Kidney capillary endothelial cell (primary cell): ENCODE measurements at regions not wholly inside any gene's neighbourhood (a gene's known extent, or its start where the extent isn't known, plus 50 kb on each side); places are given as distances from the start of the nearest gene placed in this dataset.

ENCODE experiments used
- DNase-seq: peaks from one replicate; pipeline ENCODE4 v3.0.0-alpha.2; 2018; ENCODE audit warnings: low spot score

DNA sequence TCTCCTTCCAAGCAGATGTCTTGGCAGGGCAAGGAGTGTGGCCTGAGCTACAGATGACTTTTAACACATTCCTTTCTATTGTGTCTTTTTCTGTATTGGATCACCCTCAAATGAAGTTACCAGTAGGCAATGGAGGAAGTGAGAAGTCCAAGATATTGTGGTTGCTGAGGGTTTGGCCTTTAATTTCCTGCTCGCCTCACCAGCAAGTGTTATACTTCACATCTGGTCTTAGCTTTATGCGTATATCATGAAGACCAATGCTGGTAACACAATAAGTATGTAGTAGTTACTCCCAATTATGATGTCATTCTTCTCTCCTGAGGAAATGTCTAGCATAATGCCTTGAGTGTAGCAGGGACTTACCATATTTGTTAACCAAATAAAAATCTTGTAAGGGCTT lies 179.9 kb downstream of the ZIC1 start:
- DNase-seq = no peak

DNA sequence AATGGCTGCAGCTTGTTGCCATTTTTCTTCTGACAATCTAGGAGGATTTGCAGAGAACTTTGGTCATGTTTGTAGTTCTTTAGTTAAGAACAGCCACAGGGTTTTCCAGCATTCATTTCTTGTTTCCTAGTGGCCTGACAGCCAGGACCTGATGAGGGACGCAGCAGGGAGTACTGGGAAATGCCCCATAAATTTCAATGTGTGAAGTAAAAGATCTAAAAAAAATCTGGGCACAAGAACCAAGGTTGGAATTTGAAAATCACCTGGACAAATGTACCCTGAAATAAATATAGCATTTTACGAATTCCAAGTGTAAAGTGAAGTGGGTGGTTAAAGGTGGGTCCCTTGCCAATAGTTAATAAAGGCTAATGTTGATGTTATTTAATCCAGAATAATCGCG lies 195.0 kb downstream of the ZIC1 start:
- no peak for DNase-seq

DNA sequence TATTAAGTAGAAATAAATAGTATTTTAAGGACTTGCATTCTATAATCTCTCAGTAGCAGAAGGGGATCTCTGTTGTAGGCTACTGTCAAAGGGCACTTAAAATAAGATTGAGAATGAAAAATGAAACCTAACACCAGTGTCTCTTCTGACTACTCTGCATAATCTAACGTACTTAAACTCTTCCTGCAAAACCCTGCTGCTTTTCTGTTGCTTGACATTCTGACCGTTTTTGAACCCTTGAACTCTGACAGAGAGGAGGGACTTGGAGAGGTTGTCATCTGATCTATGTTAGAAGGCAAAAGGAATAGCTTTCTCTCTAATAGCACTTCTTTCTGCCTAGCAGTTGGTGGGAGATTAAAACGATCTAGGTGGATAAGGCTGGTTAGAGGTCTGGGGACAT lies 204.6 kb downstream of the ZIC1 start:
- no peak for DNase-seq

DNA sequence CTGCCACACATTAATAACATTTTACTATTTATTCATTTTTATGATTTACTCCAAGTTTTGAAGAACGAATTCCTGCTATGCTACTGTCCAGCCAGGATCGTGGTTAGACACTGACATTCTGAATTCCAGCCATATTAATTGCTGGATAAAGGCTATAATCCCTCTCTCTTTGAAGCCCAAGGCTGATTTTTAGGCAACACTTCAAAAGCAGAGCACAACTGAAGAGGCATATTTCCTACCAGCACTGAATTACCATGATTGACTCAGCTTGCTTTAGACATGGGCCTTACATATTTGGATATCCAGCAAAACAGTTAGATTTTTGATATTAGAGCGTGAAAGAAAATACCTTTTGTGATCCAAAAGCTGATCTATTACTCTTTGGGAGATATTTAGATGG lies 205.0 kb downstream of the ZIC1 start:
- no peak for DNase-seq

DNA sequence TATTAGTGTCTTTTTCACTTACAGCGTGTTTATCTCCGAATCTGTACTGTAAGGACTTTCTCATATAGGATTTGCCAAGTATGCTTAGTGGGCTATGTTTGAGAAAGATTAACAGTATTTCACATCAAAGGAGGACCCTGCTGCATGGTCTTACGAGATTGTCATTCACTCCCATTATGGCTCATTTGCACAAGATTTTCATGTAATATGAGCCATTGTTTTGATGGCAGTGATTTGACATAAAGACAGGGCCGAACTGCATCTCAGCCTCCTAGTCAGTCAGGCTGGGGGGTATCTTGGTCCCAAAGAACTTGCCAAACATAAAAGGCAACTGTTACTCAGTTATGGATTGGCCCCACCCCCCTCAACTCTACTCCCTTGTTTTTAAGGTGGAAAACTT lies 205.9 kb downstream of the ZIC1 start:
- DNase-seq = no peak

DNA sequence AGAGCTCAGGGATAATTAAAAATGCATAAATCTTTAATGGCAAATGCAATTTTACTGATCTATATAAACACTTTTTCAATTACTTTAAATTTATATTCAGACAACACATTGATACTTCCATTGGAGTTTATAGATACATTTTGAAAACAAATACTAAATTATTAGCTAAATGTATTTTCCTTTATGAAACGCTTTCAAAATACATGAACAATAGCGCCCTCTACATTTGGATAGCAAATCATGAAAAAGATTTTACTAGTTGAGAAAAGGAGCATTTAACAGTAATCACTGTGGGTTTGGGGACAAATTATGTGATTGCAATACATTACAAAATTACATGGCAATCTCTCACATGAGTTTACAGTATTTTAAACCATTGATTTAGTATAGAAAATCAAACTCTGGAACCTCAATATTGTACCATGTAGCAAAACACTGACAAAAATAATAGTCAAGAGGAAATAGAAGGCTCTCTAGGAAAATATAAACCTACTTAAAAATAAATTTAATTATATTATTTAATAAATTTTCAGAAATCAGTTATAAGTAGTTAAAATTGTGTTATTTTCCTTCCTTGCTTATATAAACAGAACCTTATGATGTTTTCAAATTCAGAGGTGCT lies 207.9 kb downstream of the ZIC1 start:
- DNase-seq = peak; percentile 32

DNA sequence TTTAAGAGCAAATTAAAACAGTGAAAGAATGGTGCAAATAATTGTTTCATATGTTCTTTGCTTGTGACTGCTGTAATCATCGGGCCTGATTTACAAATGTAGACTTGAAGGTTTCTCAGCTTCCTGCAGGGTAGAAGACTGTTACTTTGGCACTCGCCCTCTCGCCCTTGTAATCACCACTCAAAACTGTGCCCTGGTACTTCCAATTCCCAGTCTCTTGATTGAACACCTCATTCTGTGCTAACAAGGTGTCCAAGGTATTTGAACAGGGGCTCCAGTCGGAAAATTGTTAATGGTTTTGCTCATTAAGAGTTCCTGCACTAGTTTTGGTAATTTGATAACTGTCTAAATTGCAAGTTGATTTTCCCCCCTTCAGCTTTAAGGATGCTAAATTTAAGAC lies 209.5 kb downstream of the ZIC1 start:
- no peak for DNase-seq

DNA sequence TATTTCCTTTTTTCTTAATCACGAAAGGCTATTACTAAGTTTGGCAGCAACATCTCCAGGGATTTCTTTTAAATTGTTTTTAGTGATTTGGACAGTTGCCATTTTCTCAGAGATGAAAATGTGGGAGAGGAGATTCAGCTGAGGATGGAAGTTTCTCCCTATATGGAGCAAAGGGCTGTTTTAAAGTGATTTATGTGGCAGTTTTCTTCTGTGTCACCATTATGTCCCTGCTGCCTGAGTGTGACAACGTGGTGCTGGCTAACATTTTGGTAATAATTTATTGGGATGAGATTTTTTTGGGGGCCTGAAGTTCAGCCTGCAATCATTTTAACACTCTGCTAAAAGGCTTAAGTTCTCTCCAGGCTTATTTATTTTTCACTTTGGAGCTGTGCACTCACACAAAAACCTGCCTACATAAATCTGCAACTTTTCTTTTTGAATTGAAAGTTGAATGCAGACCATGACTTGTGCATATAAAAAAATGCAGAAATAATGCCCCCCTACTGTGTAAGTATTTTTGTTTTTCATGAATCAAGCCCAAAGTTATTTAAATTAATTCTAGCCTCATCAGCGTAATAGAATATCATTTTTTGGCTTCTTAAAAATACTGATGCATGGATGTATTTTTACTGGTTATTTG lies 210.9 kb downstream of the ZIC1 start:
- no peak for DNase-seq

DNA sequence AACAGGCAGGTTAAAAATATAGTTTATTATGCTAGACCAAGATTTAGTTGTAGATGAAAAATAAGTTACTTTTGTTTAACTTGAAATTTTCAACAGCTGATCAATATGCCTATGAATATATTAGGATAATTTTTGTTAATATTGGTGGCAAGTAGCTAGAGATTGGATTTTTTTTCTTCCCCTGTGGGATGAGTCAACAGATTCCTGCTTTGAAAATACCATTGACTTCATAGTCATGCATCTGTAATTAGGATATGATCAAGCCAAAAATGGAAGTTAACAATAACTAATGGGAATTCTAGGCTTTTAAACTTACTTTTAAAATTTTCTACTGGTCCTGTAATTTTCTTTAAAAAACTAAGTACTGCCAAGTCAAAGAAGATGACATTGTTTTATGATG lies 211.7 kb downstream of the ZIC1 start:
- peak; percentile 28 for DNase-seq

DNA sequence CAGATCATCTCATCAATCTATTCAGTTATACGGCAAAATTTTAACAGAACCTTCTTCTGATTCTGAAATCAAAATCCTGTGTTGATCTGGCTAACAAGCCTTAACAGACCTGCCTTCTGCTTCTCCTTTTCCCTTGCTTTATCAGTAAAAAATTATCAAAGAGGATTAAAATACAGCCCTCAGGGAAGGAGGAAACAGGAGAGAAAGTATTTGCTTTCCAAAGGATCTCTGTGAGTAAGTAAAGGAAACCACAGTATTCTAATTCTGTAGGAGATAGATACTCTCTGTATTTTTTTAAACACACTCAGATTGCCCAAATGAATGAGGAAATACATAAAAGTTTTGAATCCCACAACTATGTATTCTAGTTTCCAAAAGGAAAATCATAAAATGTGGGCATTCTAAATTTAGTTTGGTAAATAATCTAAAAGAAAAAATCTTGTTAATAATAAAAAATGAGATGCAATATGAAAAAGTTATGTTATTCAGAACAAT lies 221.8 kb downstream of the ZIC1 start:
- DNase-seq = no peak

DNA sequence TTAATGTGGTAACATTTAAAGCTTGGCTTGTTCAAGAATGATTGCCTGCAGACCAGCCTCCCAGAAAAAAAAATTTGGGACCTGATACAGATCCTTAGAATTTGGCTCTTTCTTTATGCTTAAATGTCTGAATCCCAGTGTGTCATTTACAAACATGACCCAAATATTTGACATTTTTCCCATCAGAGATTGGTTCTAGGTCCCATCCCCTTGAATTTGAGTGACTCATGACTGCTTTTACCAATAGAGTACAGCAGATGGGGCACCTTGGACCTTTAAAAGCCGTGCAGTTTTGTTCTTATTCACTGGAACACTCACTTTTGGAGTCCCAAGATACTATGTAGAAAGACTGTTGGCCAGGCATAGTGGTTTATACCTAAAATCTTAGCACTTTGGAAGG lies 231.6 kb downstream of the ZIC1 start:
- DNase-seq = no peak

DNA sequence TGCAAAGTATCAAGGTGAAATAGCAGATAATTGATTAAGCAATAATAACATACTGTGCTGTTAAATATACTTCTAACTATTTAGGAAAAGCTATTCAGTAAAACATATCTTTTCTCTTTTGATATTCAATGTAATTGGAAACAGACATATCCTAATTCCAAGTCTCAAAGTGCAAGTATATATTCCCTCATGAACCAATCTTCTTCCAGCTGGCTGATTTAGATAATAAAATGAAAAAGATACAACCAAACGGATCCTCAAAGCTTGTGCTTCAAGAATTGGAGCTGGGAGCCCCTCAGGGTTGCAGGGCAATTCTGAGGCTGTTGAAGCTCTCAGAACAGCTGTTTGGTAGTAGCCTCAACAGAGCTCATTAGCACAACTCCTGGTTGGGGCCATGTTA lies 236.6 kb downstream of the ZIC1 start:
- DNase-seq = no peak

DNA sequence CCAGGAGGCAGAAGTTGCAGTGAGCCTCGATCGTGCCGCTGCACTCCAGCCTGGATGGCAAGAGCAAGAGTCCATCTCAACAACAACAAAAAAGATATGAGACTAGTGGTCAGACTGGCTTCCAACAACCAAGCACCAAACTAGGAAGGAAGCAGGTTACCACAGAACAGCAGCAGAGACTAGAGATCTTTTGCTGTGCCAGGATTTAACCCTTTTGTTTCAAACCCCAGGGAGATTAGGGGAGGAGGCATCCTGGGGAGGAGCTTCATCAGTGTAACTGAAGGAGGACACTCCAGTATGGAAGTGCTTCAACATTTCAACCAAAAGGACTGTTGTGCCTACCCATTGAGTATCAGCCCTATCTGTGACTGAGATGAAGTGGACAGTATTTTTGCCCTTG lies 240.3 kb downstream of the ZIC1 start:
- no peak for DNase-seq

DNA sequence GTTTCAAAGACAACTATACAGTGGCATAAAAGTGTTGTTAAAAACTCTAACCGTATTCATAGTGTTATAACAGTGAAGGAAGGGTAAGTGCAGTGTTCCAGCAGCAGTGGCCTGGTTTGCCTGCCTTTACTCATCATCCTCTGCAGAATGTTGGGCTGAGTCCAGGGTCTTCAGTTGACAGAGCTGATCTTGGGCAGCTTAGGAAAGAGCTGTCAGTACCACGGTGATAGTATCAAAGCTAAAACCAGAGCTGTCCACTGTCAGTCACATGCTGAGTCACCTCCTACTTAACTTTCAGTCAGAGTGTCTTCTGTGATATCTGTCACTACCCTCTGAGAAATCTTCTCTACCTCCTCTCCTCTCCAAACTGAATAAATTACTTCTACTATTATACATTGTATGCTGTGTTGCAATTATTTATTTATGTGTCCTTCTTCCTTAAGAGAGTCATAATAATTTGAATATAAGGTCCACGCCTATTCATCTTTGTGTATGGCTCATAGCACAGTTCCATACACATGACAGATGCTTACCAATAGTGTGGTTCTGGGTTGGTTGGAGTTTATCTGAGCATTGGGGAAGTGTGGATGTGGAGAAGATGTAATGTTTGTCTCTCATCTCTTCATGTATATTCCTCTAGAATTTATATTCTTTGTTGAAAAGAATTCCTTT lies 242.1 kb downstream of the ZIC1 start:
- no peak for DNase-seq

DNA sequence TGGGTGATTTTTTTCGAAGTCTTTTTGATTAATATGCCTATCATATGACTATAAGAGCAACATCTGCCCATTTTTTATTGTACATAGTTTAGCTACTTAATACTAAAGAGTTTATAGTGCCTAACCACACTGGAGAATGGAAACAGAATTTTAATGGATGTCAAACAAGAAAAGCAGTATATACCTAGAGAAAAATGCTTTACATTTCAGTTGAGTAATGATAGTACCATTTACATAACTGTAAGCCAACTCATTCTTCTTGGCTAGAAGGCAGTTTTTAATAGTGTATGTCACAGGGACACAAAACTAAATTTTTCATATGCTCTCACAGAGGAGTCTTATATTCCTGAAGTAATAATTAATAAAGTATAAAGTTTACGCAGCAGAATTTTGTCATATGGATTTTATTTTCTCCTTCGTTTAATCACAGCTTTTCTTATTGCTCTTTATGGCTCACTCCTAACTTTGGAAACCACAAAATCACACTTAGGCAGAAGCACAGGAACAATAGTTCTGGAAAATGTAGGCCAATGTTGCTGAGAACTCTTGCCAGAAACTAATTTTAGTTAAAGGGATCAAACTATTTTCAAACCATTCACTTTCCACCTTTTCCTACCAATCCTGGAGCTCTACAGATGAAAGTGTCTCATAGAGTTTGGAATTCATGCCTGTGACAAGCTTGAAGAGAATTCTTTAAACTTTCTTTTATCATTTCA lies 243.6 kb downstream of the ZIC1 start:
- DNase-seq = no peak

DNA sequence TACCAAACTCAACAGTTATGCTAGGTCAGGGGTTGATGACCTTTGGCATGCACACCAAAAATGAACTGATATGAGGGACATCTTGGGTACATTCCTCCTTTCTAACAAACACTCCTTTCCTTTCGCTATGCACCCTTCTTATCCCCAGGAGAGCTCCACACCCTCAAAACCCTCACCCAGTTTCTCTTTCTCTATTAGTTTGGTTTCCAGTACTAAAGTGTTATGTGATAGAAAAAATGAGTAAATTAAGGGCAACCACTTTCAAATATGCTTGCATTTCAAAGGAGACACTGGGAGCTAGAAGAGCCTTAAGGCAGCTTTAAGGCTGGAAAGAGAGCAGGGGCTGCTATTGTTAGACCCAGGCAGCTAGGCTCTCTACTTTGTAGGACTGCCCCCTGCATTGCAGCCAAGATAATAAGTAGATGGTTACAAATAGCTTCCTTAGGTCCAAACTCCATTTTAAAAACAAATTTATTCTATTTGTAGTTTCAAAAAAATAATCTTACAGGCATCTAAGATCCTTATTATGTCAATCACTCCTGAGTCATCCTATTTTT lies 244.3 kb downstream of the ZIC1 start:
- DNase-seq = no peak

DNA sequence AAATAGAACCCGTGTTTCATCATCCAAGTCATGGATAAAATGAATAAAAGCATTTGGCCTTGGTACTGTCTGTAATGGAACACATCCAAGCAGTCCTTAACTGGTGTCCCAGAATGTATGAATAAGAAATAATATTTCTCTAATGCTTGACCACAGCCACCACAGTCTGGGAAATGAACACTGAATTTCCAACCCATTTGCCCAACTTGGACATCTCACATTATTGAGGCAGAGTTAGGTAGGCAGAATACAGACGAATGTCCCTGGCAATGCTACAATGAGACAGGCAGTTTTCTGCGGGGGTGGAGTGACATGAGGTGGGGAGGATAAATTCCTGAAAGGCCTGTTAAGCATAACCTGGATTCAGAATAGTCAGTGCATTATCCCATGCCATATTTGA lies 245.7 kb downstream of the ZIC1 start:
- DNase-seq = no peak

DNA sequence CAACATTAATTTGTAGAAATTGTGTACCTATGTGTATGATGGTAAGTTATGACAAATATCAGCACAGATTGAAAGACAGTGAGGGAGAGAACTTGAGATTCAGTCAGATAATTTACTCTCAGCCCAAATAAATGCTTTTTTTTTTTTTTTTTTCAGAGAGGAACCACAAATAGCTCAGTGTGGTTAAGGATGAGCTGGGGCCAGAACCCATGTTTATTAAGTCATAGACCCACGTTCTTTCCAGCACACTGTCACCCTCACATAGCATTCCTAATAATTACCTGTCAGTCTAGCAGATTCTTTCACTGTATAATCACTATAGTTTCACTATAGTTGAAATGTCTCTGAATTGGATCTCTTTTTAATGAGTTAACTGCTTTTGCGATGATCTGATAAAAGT lies 246.1 kb downstream of the ZIC1 start:
- no peak for DNase-seq

DNA sequence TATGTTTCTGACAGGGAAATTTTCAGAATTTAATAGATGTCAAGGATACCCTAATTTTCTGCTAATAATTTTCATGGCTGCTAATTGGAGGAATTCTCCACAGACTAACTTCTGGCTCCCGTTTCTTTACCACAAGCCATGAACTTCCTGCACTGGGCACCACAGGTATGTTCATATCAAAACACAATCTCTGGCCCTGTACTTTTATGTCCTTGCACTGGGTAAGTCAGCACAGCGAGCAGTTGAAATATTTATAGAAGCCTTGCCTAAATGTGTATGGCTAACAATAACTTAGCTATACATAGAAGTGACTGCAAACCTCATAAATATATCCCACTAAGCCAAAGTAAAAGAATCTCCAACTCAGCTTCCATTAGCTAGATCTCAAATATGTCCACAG lies 246.9 kb downstream of the ZIC1 start:
- no peak for DNase-seq

DNA sequence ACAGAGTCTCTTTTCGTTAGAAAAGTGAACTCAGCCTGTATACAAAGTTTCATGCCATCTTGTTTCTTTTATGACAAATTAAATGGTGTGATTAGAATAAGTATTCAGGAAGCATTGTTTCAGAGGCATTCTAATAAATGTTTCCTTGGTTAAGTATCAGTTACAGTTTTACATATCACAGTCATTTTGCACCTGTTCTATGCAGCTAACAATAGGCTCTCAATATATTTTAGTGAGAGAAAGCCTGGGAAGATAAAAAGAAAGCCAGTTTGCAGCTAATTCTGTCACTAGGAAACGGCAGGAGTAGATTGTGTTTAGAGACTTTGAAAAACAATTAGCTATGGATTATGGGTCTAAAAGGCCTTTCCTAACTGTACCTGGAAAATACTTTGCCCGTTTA lies 252.8 kb downstream of the ZIC1 start:
- DNase-seq = no peak

DNA sequence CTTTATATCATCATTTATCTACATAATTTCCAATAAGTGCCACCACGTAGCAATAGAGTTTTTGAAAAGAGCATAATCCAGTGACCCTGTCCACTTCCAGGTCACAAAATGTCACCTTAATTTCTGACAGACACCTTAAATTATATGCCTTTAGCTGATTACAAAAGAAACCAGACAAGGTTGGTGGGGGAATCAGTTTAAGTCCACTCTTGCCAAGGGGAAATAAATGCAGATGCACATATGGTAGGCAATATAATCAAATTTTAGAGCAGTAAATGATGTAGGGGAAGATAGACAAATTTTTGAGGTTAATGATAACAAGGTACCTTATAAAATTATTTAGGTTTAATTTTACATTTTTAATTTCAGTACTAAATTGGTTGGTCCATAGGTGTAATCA lies 253.5 kb downstream of the ZIC1 start:
- DNase-seq = no peak

DNA sequence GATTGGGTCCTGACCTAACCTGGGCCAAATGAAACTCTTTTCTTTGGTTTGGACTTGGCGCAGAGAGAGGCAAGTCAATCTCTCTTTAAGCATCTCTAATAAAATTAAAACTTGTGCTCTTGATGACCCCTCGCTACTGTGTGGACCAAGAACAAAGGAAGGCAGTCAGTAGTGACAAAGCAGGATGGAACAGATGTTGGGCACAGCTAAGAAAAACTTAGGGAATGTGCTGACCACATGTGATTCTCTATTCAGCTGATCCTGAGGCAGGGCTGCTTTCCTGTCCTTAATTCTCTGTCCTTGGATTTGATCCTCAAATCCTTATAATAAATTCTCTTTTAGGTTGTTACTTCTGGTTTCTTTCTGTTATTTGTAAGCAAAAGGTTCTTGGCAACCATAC lies 259.9 kb downstream of the ZIC1 start:
- DNase-seq = peak; percentile 2

DNA sequence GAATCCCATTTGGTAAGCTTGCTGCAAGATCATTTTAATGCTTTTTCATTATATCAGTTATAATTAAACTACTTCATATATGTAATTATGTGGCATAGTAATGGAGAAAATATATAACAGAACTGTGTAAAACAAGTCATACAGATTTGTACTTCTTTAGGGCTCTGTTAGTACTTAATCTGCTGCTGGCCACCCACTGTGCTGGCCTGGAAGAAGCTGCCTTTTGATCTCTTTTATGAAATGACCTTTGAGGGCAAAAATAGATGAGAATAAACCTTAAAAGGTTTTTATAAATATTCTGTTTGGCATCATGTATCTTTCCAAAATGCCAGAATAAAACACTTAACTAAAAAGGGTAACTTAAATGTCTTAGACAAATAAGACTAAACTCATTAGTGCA lies 262.9 kb downstream of the ZIC1 start:
- no peak for DNase-seq
